Endothelial cell of umbilical vein (primary cell): ENCODE measurements at regions not wholly inside any gene's neighbourhood (a gene's known extent, or its start where the extent isn't known, plus 50 kb on each side); places are given as distances from the start of the nearest gene placed in this dataset.
"Not testable (repeated sequence)": the region's sequence is repeated elsewhere in the genome, so short reads cannot be mapped to it uniquely, and the experiment has no call there.

Experiments
- BruUV-seq: library from RNA; stranded (reverse); fragments of 400-500 nt; replicated peaks from 2 replicates; lab custom pipeline; 2021; lab: Mats Ljungman, UMichigan
- CTCF ChIA-PET: fragments of 300-600, 350-600 bp; sonication (Branson Sonifier 250); formaldehyde crosslinking; loops from one replicate; lab custom pipeline; 2021; ENCODE audit warnings: antibody characterized with exemption, inconsistent platforms; lab: Charles Lee
- POLR2A ChIA-PET: fragments of 300-600, 350-600 bp; sonication (Branson Sonifier 250); formaldehyde crosslinking; loops from one replicate; lab custom pipeline; 2021; ENCODE audit warnings: antibody characterized with exemption, inconsistent platforms; lab: Charles Lee
- DNase-seq: peaks from one replicate; pipeline ENCODE4 v3.0.0-alpha.2; 2011; ENCODE audit warnings: low read depth, low spot score
- FAIRE-seq: peaks from 2 replicates; lab custom pipeline; 2011; peaks lifted over from hg19 to GRCh38; lab: Jason Lieb, UNC
- H2AFZ ChIP-seq: 2 replicates; pipeline ENCODE4 v1.6.0; 2012; ENCODE audit warnings: low read depth, low read length, control low read depth, inconsistent platforms
- H3K27ac ChIP-seq: 2 replicates; pipeline ENCODE4 v1.5.1; 2011; ENCODE audit warnings: low read depth, mild to moderate bottlenecking, control low read depth, low read length, moderate library complexity; ENCODE audit not compliant: insufficient read depth
- H3K27me3 ChIP-seq, 2 experiments: 2 replicates each; pipeline versions ENCODE4 v1.6.0 to v1.6.1; 2011; ENCODE audit warnings: low read length in 2 of 2, mixed read lengths in 1 of 2; ENCODE audit not compliant: control insufficient read depth in 2 of 2, insufficient read depth in 2 of 2
- H3K36me3 ChIP-seq, 2 experiments: 2 replicates in 1 of 2; 3 replicates in 1 of 2; pipeline ENCODE4 v1.5.1; 2011; ENCODE audit warnings: low read length in 2 of 2, mild to moderate bottlenecking in 1 of 2, moderate library complexity in 1 of 2; ENCODE audit not compliant: control insufficient read depth in 2 of 2, insufficient read depth in 2 of 2; ENCODE audit errors: extremely low read depth in 1 of 2
- H3K4me1 ChIP-seq: 3 replicates; pipeline ENCODE4 v1.5.1; 2011; ENCODE audit warnings: mild to moderate bottlenecking, low read length; ENCODE audit not compliant: control insufficient read depth, insufficient read depth; ENCODE audit errors: extremely low read depth
- H3K4me2 ChIP-seq: 2 replicates; pipeline ENCODE4 v1.6.1; 2011; ENCODE audit warnings: low read length, control low read depth, mixed read lengths; ENCODE audit not compliant: insufficient read depth
- H3K4me3 ChIP-seq, 3 experiments: fragments of 200-600 bp in 1 of 3; sonication (generic), shearing (Covaris generic) in 1 of 3; replicated peaks in 1 of 3; 2 replicates each; pipeline ENCODE4 v1.5.1; 2011 to 2016; ENCODE audit warnings: control low read depth in 3 of 3, low read length in 3 of 3, mild to moderate bottlenecking in 2 of 3, inconsistent platforms in 1 of 3, low read depth in 1 of 3, moderate library complexity in 1 of 3; ENCODE audit not compliant: insufficient read depth in 1 of 3
- H3K79me2 ChIP-seq: 2 replicates; pipeline ENCODE4 v1.6.0; 2012; ENCODE audit warnings: low read length, inconsistent platforms; ENCODE audit not compliant: control insufficient read depth, insufficient read depth
- H3K9ac ChIP-seq: replicated peaks from 2 replicates; pipeline ENCODE3; 2011; ENCODE audit warnings: low read length, control low read depth; ENCODE audit not compliant: insufficient read depth; ENCODE audit errors: extremely low read depth
- H3K9me1 ChIP-seq: replicated peaks from 3 replicates; pipeline ENCODE4 v1.6.0; 2011; ENCODE audit warnings: mild to moderate bottlenecking, low read length; ENCODE audit not compliant: control insufficient read depth, insufficient read depth; ENCODE audit errors: extremely low read depth
- H3K9me3 ChIP-seq: replicated peaks from 2 replicates; pipeline ENCODE4 v1.5.1; 2012; ENCODE audit warnings: low read length, inconsistent platforms; ENCODE audit not compliant: control insufficient read depth, insufficient read depth
- H4K20me1 ChIP-seq: replicated peaks from 2 replicates; pipeline ENCODE3; 2011; ENCODE audit warnings: mild to moderate bottlenecking, low read length; ENCODE audit not compliant: control insufficient read depth, insufficient read depth; ENCODE audit errors: extremely low read depth
- CTCF ChIP-seq, 2 donors: IDR thresholded peaks; 1 replicate in 1 of 2; 2 replicates in 1 of 2; pipeline ENCODE4 v1.5.1; 2011; ENCODE audit warnings: low read length in 2 of 2, mild to moderate bottlenecking in 2 of 2, moderate library complexity in 2 of 2, control low read depth in 1 of 2, inconsistent platforms in 1 of 2, low read depth in 1 of 2; ENCODE audit not compliant: insufficient read depth in 1 of 2; ENCODE audit errors: extremely low read depth in 1 of 2
- EZH2 ChIP-seq: IDR thresholded peaks from 2 replicates; pipeline ENCODE4 v1.6.1; 2012; ENCODE audit warnings: borderline replicate concordance, low read depth, mild to moderate bottlenecking, moderate library complexity, low read length, inconsistent platforms; ENCODE audit not compliant: severe bottlenecking
- FOS ChIP-seq: IDR thresholded peaks from 2 replicates; pipeline ENCODE4 v1.6.1; 2011; ENCODE audit warnings: mild to moderate bottlenecking, low read length, moderate library complexity, borderline replicate concordance; ENCODE audit not compliant: insufficient read depth
- GATA2 ChIP-seq: IDR thresholded peaks from 2 replicates; pipeline ENCODE4 v1.7.0; 2011; ENCODE audit warnings: low read depth, mild to moderate bottlenecking, moderate library complexity, mixed read lengths, low read length; ENCODE audit not compliant: insufficient read length, insufficient read depth
- JUN ChIP-seq: IDR thresholded peaks from 2 replicates; pipeline ENCODE4 v1.6.1; 2011; ENCODE audit warnings: borderline replicate concordance, low read depth; ENCODE audit not compliant: insufficient read length, insufficient read depth
- MAX ChIP-seq: IDR thresholded peaks from 2 replicates; pipeline ENCODE4 v1.6.1; 2011; ENCODE audit not compliant: insufficient read depth, insufficient read length
- MYC ChIP-seq: IDR thresholded peaks from one replicate; pipeline ENCODE4 v1.6.1; 2011; ENCODE audit warnings: mild to moderate bottlenecking, low read depth, low read length
- POLR2A ChIP-seq: IDR thresholded peaks from 2 replicates; pipeline ENCODE4 v1.6.1; 2012; ENCODE audit warnings: low read depth, mild to moderate bottlenecking, control low read depth, low read length
- POLR2AphosphoS5 ChIP-seq: IDR thresholded peaks from 2 replicates; pipeline ENCODE4 v1.6.1; 2012; ENCODE audit warnings: low read depth, mild to moderate bottlenecking, control low read depth, low read length, moderate library complexity; ENCODE audit not compliant: insufficient read depth
- dilution Hi-C: fragments of 300-500 bp; cut with MboI; formaldehyde crosslinking; loops from one replicate; pipeline ENCODE4 v1.15.0; 2019; ENCODE audit warnings: low sequenced_read_pairs; ENCODE audit not compliant: extremely low pct_ligation_motif_present
- intact Hi-C: fragments of 100-400 bp; cut with micrococcal nuclease; formaldehyde crosslinking; loops from one replicate; pipeline ENCODE4 v1.10.0; 2022

GRCh38 chr2:147141930-147142329 is 702.9 kb upstream of the ACVR2A start:
- Histone ChIP-seq H2AFZ (no peak overlapping the region), H4K20me1 (no peaks in the 10 kb centered on the region), H3K9ac (no peak overlapping the region), H3K79me2 (no peaks in the 10 kb centered on the region), H3K4me1 (no peaks in the 10 kb centered on the region), H3K9me3 (no peaks in the 10 kb centered on the region), H3K4me2 (no peak overlapping the region), H3K27me3 (no peaks in the 10 kb centered on the region), H3K36me3 (no peaks in the 10 kb centered on the region), H3K4me3 (no peak overlapping the region), H3K9me1 (no peaks in the 10 kb centered on the region), H3K27ac (no peak overlapping the region)
- TF ChIP-seq CTCF (IDR thresholded peaks at IDR 0.05; ENCODE audit: extremely low read depth in 1 of 2, insufficient read depth in 1 of 2, low read depth in 1 of 2, low read length in 2 of 2) (no peak), FOS (no peak), GATA2 (no peak), MAX (no peak), POLR2A (no peak), EZH2 (no peak), MYC (no peak), JUN (no peak), POLR2AphosphoS5 (no peak)
- intact Hi-C loops: no loop called here
- dilution Hi-C loops: no loop called here
- ChIA-PET CTCF (no interaction called here), POLR2A (no interaction called here)
- no TSS peak for BruUV-seq
- no peak for FAIRE-seq
- DNase-seq: no peak

GRCh38 chr2:147139732-147140131 is 705.1 kb upstream of the ACVR2A start:
- H4K20me1 ChIP-seq, H3K4me3 ChIP-seq, DNase-seq, H2AFZ ChIP-seq, H3K9me3 ChIP-seq, CTCF ChIA-PET, dilution Hi-C loops, BruUV-seq, H3K36me3 ChIP-seq, H3K27ac ChIP-seq, intact Hi-C loops, FAIRE-seq, H3K9ac ChIP-seq, H3K4me2 ChIP-seq, H3K4me1 ChIP-seq, POLR2A ChIA-PET, H3K9me1 ChIP-seq, H3K79me2 ChIP-seq, H3K27me3 ChIP-seq: not testable (repeated sequence)
